ENCODE measurements at regions not wholly inside any gene's neighbourhood (a gene's known extent, or its start where the extent isn't known, plus 50 kb on each side); places are given as distances from the start of the nearest gene placed in this dataset.

GRCh38 chr4:125760956-125761355, 446.2 kb downstream of the FAT4 start:
- Histone ChIP-seq H3K4me3 (ENCODE audit: low read length) (no peak overlapping the region), H3K27ac (ENCODE audit: low read depth, low read length) (no peak overlapping the region), H3K36me3 (ENCODE audit: control insufficient read depth, low read length) (no peaks in the 10 kb centered on the region), H3K9me3 (ENCODE audit: control insufficient read depth, insufficient read depth, low read length) (no peaks in the 10 kb centered on the region), H4K20me1 (ENCODE audit: control insufficient read depth, insufficient read depth, low read depth, low read length) (no peaks in the 10 kb centered on the region), H3K79me2 (ENCODE audit: control insufficient read depth, low read length) (no peaks in the 10 kb centered on the region), H3F3A (ENCODE audit: control insufficient read depth, insufficient read depth) (no peaks in the 10 kb centered on the region), H3K9me2 (replicated peaks; ENCODE audit: control insufficient read depth, low read length) (no peaks in the 10 kb centered on the region), H3K4me2 (ENCODE audit: low read length) (no peak overlapping the region), H3K27me3 (ENCODE audit: control insufficient read depth, low read length) (no peaks in the 10 kb centered on the region), H3K4me1 (ENCODE audit: control insufficient read depth, low read length) (no peaks in the 10 kb centered on the region)
- TF ChIP-seq CTCF (IDR thresholded peaks at IDR 0.05; ENCODE audit: low read depth, low read length, poor library complexity, severe bottlenecking) (no peak), EZH2phosphoT487 (IDR thresholded peaks at IDR 0.05; ENCODE audit: borderline replicate concordance, low read length) (no peak)

- Histone ChIP-seq H3K4me3 (ENCODE audit: low read length) (no peak overlapping the region), H3K4me1 (ENCODE audit: control insufficient read depth, low read length) (no peaks in the 10 kb centered on the region), H3K4me2 (ENCODE audit: low read length) (no peak overlapping the region), H3F3A (ENCODE audit: control insufficient read depth, insufficient read depth) (no peaks in the 10 kb centered on the region), H3K9me3 (ENCODE audit: control insufficient read depth, insufficient read depth, low read length) (no peaks in the 10 kb centered on the region), H3K27ac (ENCODE audit: low read depth, low read length) (no peak overlapping the region), H3K79me2 (ENCODE audit: control insufficient read depth, low read length) (no peaks in the 10 kb centered on the region), H3K27me3 (ENCODE audit: control insufficient read depth, low read length) (no peaks in the 10 kb centered on the region), H3K9me2 (replicated peaks; ENCODE audit: control insufficient read depth, low read length) (no peaks in the 10 kb centered on the region), H3K36me3 (ENCODE audit: control insufficient read depth, low read length) (no peaks in the 10 kb centered on the region), H4K20me1 (ENCODE audit: control insufficient read depth, insufficient read depth, low read depth, low read length) (no peaks in the 10 kb centered on the region)
- TF ChIP-seq EZH2phosphoT487 (IDR thresholded peaks at IDR 0.05; ENCODE audit: borderline replicate concordance, low read length) (no peak), CTCF (IDR thresholded peaks at IDR 0.05; ENCODE audit: low read depth, low read length, poor library complexity, severe bottlenecking) (no peak)
Measured at GRCh38 chr4:125762537-125762936, 447.8 kb downstream of the FAT4 start.

- Histone ChIP-seq H3K79me2 (ENCODE audit: control insufficient read depth, low read length) (no peaks in the 10 kb centered on the region), H3K9me2 (replicated peaks; ENCODE audit: control insufficient read depth, low read length) (no peaks in the 10 kb centered on the region), H3K4me1 (ENCODE audit: control insufficient read depth, low read length) (no peaks in the 10 kb centered on the region), H4K20me1 (ENCODE audit: control insufficient read depth, insufficient read depth, low read depth, low read length) (no peaks in the 10 kb centered on the region), H3K4me3 (ENCODE audit: low read length) (no peak overlapping the region), H3K9me3 (ENCODE audit: control insufficient read depth, insufficient read depth, low read length) (no peaks in the 10 kb centered on the region), H3K4me2 (ENCODE audit: low read length) (no peak overlapping the region), H3K27me3 (ENCODE audit: control insufficient read depth, low read length) (no peaks in the 10 kb centered on the region), H3F3A (ENCODE audit: control insufficient read depth, insufficient read depth) (no peaks in the 10 kb centered on the region), H3K27ac (ENCODE audit: low read depth, low read length) (no peak overlapping the region), H3K36me3 (ENCODE audit: control insufficient read depth, low read length) (no peaks in the 10 kb centered on the region)
- TF ChIP-seq CTCF (IDR thresholded peaks at IDR 0.05; ENCODE audit: low read depth, low read length, poor library complexity, severe bottlenecking) (no peak), EZH2phosphoT487 (IDR thresholded peaks at IDR 0.05; ENCODE audit: borderline replicate concordance, low read length) (no peak)
Measured at GRCh38 chr4:125765941-125766340, 451.2 kb downstream of the FAT4 start.
